DOHH2 (cell line): ENCODE measurements at regions not wholly inside any gene's neighbourhood (a gene's known extent, or its start where the extent isn't known, plus 50 kb on each side); places are given as distances from the start of the nearest gene placed in this dataset.

Experiments
- CTCF ChIP-seq: fragments of 200-600 bp; sonication (generic); IDR thresholded peaks from one replicate; pipeline ENCODE4 v1.5.1; 2014; ENCODE audit warnings: antibody characterized with exemption, mild to moderate bottlenecking, low read depth, low read length; ENCODE audit not compliant: poor library complexity, severe bottlenecking
- EZH2phosphoT487 ChIP-seq: fragments of 200-600 bp; sonication (generic); IDR thresholded peaks from 2 replicates; pipeline ENCODE4 v1.6.1; 2017; ENCODE audit warnings: borderline replicate concordance, mild to moderate bottlenecking, antibody characterized with exemption, low read length, moderate library complexity, mixed read lengths

GRCh38 chr4:111450867-111451266 lies 694.4 kb upstream of the FAM241A start:
- TF ChIP-seq CTCF (no peak), EZH2phosphoT487 (no peak)
